ENCODE measurements at regions not wholly inside any gene's neighbourhood (a gene's known extent, or its start where the extent isn't known, plus 50 kb on each side); places are given as distances from the start of the nearest gene placed in this dataset.

- TF ChIP-seq CTCF (IDR thresholded peaks at IDR 0.05) (no peak), POLR2A (IDR thresholded peaks at IDR 0.05) (no peak)
Measured at GRCh38 chr2:128801576-128801975, 482.9 kb upstream of the HS6ST1 start.

All from right lobe of liver (tissue), 4 donors.